SHP77 (cell line): ENCODE measurements at regions not wholly inside any gene's neighbourhood (a gene's known extent, or its start where the extent isn't known, plus 50 kb on each side); places are given as distances from the start of the nearest gene placed in this dataset.
"Not testable (repeated sequence)": the region's sequence is repeated elsewhere in the genome, so short reads cannot be mapped to it uniquely, and the experiment has no call there.

Experiments used
- DNase-seq, 2 experiments: peaks; one replicate each; lab custom pipeline; 2025; lab: John Stamatoyannopoulos, UW

DNA sequence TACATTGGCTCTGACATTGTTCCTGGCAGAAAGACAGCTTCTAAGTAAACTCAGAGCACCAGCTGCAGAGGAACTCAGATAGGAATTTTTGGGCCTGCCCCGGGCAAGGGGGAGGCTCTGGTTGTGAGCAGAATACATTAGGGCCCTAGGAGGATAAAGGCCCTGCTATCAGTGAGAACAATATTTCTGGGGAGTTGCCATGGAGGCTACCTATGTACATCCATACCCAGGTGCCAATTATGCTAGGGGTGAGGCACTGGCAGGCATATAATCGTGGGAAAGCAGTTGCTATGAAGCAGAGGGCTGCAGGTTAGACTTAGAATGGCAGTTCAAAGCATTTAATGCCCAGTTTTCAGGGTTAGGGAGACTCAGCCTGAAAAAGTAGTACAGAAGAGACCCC lies 273.5 kb upstream of the EDA2R start:
- DNase-seq, result no peak

DNA sequence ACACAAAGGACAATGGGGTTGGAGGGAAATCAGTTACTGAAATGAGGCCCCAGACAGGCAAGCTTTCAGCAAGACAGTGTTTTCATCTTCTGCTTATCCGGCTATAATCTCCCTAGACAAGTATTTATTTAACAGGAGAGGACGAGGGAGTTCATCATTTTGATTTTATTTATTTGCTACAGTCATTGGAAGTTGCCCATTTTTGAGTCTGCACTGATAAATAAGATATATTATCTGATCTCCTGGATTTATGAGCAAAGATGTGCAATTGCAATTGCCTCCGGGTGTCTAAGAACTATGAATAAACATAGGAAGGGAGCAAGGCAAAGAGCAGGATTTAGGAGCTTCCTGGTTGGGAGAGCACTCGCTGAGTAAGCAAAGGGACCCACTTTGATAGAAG lies 263.2 kb upstream of the EDA2R start:
- no peak for DNase-seq

DNA sequence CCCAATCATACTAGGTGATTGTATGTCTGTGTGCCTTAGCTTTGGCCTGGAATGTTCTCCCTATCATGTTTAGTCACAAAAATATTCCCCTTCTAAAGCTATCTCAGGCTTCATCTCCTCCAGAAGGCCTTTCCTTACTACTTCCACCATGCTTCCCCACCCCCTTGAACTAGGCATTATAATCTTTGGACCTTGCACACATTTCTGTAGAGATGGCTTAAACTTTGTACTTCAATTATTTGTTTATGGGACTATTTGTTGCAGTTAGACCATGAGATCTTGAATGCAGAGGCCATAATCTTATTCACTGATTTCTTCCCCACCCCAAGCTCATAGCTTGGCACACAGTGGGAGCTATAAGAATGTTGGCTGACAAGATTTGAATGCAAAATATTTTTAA lies 262.0 kb upstream of the EDA2R start:
- DNase-seq, result no peak

DNA sequence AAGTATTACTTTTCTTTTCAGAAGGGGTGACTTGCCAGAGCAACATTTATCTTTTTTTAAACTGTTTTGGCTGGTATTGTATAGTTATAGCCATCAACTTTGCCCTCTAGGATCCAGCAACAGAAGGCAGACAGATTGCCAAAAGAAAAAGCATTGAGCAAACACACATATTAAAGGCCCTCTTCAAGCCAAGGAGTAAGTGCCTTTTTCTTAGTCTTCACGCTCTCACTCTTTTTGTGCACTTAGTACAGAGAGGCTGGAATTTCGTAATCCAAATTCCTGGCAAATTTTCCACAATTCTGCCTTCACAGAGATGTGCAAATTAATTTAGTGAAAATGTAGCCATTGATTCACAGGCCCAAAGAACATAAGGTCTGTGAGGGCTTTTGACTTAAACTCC lies 253.1 kb upstream of the EDA2R start:
- DNase-seq, result no peak

DNA sequence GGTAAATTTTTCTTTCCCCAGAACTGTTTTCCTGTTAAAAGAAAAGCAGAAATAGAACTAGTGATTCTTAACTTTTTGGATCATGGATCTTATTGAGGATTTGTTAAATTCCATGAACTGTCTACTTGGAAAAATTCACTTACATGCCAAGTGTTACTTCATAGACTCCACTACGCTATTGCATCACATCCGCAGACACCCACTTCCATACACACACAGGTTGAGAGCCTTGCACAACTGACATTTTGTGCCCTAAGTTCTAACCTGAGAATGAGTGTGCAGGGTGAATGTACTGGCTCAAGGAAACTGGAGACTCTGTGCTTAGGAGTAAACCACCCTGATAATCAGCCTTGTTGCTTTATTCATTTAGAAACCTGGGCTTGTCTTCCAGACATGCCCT lies 250.5 kb upstream of the EDA2R start:
- no peak for DNase-seq

DNA sequence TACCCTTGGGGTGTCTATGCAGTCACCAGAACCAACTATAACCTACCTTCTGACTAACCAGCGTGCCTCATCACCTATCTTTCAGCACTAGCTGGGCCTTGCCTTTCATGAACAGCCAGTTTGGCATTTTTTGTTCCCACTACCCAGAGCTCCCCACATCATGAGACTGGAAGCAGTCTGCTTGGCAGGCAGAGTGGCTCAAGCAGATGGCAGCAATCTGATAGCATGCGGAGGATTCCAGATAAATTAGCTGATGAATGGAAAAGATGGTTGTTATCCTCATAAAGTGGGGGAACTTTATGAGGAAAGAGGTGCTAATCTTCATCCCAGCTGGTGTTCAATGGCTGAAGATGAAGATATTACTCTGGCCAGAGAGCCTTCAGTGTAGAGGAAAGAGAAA lies 243.2 kb upstream of the EDA2R start:
- DNase-seq, result no peak

DNA sequence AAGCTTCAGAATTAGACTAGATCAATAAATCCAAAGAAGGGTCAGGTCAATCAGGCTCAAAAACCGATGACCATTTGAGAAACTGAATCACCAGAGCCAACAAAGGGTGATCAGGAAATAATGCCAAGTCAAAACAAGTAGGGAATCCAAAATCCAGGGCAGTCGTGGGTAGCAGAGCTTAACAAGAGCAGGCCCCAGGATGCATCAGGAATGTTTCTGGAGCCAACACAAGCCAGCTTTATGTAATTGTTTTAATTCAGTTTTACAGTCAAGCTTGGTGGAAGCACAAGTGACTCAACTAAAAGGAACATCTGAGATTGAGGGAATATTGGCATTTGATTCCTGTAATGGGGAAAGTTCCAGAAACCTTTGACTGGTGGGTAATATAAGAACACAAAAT lies 237.9 kb upstream of the EDA2R start:
- DNase-seq, result no peak

DNA sequence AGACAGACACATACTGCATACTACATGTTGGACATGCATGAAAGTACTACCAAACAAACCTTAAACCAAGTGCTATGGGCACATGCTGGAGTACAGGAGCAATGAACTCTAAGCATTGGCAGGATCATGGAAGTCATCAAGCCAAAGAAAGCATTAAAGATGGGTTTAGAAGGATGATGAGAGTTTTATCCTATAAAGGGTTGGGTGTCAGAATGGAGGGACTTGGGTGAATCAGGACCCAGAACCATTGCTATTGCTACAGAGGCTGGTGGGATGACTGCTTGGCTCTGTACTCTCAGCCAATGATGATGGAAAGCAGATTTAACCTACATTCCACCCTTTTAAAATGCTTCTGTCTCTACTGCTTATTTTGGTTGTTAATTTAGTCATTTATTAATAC lies 233.9 kb upstream of the EDA2R start:
- DNase-seq, result no peak

DNA sequence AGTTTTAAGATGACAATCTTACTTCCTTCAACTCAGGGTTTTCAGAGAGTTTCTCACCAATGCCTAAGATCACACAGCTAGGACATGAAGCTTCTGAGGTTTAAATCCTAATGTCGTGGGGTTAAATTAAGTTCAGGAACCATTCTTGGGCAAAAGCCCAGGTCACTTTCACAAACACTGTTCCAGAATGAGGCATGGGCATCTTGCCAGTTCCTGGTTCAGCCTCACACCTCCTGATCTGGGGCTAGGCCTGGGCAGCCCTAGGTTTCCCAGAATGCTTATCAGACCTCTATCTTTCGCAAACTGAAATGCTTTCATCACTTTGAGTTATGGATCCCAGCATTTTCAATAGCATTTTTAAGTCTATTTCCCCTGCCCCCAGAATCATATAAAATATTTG lies 224.8 kb upstream of the EDA2R start:
- DNase-seq, result no peak

DNA sequence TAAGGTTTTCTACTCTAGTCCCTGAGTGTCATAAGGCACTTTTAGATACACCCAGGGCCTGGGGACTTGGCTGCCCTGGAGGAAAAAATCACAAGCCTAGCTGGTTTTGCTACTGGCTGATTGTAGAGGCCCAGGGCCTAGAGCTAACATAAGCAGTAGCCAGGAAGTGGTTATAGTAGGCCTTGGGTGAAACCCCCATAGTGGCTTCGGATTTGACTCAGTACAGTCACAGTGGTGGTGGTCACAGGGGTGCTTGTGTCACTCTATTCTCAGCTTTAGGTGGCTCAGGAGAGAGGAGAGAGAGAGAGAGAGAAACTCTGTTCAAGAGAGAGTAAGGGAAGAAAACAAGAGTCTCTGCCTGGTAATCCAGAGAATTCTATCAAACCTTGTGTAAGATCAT lies 194.5 kb upstream of the EDA2R start:
- DNase-seq, result no peak

DNA sequence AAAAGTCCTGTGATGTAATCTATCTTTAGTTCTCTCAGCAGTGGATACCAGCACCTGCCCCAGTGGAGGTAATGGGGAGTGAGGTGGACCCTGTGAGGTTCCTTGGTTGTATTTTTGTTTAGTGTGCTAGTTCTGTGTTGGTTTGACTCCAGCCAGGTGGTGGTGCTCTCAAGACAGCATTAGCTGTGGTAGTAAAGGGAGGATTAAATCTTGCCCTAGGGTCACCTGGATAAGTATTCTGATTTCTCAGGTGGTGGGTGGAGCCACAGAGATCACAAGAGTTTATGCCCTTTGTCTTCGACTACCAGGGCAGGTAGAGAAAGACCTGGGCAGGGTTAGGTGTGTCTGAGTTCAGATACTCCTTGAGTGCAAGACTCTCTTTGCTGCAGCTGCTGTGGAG lies 176.3 kb upstream of the EDA2R start:
- DNase-seq, result no peak

DNA sequence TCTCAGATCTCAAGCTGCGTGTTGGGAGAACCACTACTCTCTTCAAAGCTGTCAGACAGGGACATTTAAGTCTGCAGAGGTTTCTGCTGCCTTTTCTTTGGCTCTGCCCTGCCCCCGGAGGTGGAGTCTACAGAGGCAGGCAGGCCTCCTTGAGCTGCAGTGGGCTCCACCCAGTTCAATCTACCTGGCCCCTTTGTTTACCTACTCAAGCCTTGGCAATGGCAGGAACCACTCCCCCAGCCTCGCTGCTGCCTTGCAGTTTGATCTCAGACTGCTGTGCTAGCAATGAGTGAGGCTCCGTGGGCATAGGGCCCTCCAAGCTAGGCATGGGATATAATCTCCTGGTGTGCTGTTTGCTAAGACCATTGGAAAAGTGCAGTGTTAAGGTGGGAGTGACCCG lies 155.6 kb upstream of the EDA2R start:
- DNase-seq, result not testable (repeated sequence)

DNA sequence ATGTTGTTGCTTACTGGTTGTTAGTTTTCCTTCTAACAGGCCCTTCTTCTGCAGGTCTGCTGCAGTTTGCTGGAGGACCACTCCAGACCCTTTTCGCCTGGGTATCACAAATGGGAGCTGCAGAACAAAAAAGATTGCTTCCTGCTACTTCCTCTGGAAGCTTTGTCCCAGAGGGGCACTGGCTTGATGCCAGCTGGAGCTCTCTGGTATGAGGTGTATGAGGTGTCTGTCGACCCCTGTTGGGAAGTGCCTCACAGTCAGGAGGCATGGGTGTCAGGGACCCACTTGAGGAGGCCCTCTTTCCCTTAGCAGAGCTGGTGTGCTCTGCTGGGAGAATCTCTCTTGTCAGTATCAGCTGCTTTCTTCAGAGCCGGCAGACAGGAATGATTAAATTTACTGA lies 127.4 kb upstream of the EDA2R start:
- no peak for DNase-seq

DNA sequence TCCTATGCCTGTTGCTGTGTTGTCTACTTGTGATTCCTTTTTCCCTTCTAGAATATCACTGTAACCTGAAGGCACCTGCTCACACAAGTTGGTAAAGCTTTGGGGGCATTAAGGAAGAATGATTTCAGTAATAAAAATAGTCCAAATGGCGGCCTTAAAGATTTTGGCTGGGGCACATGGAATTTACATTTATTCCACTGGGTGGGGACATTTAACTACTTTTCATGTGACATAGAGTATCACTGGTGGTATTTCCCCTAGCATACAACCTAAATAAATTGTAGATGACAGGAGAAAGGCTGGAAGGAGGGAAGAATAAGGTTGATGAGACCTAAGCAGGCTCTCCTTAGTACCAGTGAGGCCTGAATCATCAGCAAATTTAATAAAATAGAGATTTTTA lies 121.8 kb upstream of the EDA2R start:
- DNase-seq, result no peak

DNA sequence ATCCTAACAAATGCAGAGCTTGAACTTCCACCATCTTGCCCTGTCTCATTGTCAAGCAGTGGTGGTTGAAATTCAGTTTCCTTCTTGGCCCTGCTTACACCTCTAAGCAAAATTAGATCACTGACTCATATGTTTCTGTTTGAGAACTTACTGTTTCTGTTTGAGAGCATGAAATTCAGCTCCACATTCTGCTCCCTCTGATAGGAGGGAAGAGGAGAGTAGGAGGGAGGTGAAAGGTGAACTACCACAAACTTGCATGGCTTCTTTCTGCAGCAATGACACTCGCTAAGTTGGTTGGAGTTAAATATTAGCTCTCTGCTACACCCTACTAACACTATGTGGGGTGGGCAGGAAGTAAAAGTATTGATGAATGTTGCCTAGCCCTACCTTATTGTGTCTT lies 117.8 kb upstream of the EDA2R start:
- no peak for DNase-seq

DNA sequence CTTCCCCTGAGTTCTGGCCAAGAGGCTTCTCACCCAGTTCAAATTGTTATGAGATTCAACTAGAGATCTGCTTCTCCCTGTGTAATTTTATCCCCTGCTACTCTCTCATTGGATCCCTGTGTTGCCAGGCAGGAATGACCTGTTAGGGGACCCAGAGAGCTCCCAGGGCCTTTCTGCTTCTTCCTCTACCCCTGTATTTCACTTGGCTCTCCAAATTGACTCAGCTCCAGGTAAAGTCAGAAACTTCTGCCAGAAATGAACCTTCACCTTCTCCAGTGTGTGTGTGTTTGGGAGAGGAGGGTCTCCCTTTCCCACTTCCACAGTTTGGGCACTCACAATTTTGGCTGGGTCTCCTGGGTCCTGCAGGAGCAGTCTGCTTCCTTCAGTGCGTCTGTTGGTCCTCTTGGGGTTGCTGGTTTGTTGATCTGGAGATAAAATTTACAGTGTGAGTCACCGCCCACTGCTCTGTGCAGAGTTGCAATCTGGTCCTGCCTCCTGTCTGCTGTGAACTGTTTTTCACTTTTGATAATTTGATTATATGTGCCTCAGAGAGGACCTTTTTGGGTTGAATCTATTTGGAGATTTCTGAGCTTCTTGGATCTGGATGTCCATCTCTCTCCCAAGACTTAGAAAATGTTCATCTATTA lies 112.4 kb upstream of the EDA2R start:
- DNase-seq, result no peak

DNA sequence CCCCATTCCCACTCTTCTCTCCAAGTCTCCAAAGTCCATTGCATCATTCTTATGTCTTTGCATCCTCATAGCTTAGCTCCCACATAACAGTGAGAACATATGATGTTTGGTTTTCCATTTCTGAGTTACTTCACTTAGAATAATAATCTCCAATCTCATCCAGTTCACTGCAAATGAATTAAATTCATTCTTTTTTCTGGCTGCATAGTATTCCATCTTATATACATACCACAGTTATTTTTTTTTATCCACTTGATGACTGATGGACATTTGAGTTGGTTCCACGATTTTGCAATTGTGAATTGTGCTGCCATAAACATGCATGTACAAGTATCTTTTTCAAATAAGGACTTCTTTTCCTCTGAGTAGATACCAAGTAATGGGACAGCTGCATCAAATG lies 105.6 kb upstream of the EDA2R start:
- not testable (repeated sequence) for DNase-seq

DNA sequence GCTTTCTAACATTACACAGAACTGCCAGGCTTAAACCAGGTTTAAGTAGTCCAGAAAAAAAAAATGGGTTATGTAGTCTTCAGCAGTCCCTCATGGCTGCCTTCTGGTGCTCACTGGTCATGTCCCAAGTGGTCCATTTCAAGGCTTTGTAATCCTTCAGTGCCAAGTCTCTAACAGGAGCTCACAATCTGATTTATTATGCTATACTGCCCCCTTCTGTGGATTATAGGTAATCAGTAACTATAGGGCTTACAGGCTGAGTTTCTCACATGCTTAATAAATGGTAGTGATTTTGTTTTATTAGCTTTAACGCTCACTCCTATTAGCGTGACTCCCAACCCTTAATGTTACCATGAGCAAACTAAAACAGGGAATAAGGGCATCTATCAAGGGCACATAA lies 92.5 kb upstream of the EDA2R start:
- DNase-seq, result peak; percentile 7 to 34

DNA sequence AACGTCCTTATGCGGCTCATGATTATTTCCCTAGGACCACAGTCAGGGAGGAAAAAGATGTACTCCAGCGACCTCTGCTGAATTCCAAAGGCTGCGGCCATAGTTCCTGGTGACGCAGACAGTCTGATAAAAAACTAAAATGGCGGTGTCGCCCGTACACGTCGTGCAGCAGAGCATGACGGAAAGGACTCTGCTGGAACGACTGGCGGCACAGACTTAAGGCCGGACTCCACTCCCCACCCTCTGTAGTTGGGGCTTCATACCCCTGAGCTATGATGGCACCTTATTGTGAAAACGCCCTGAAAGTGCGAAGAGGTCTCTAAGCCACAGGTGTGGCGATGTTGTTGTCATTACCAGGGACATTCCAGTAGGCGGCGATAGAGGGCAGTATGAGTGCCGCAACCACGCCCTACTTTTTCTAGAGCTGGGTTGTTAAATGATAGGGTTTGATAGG lies 90.0 kb upstream of the EDA2R start:
- peak; percentile 54 to 56 for DNase-seq

DNA sequence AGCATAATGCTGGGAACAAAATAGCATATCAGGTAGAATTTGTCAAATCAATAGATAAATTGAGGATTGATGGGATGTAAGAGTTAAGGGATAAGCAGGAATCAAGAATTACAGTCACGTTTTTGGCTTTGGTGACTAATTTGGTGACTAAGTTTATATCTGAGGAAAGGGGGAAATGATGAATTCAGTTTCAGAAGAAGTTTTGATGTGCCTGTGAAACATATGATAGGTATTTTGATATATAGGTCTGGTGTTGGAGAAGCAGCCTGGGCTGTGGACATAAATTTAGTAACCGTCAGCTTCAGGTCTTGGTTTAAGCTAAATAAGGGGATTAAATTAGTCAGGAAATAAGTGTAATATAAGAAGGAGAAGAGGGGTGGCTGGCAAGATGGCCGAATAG lies 79.0 kb upstream of the EDA2R start:
- DNase-seq, result no peak

DNA sequence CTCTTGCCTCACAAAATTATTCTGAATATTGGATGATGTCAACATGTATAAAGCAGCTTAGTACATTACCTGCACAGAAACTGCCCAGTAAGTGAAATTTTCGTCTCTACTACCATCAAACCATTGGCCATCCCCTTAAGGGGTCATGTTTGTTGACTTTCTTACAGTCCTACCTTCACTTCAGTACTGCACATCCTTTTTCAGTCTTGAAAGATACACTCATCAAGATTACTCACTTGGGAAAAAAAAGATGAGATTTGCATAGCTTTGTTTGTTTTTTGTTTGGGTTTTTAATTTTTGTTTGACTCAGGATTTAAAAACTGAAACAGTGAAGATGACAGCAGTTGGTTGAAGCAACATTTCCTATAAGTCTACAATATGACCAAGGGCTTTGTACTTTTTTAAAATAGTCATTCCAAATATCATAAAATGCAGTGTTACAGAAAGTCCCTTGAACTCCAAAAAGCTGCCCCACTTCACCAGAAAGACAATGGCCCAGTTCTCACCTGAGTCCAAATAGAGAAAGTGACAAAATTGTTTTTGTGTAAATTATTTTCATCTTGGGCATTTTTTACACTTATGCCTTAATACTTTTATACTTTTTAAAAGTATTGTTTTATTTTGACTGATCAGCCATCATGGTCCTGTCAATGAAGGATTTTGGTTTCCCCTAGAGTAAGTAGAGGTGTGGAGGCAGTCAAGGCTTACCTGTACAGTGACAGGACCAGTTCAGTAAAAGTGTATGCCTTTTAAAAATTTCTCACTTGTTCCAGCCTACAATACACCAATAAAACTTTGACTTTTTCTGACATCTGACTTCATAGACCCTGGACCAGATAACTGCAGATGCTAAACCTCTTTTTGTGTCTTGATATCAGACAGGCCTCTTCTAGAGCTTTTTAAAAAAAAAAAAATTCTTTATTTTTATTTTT lies 59.7 kb upstream of the EDA2R start:
- DNase-seq, result no peak

DNA sequence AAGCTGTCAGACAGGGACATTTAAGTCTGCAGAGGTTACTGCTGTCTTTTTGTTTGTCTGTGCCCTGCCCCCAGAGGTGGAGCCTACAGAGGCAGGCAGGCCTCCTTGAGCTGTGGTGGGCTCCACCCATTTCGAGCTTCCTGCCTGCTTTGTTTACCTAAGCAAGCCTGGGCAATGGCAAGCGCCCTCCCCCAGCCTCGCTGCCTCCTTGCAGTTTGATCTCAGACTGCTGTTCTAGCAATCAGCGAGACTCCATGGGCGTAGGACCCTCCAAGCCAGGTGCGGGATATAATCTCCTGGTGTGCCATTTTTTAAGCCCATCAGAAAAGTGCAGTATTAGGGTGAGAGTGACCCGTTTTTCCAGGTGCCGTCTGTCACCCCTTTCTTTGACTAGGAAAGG lies 53.6 kb upstream of the EDA2R start:
- DNase-seq, result peak in 1 of 2 experiments; percentile 26
